HG03439 (cell line): ENCODE measurements at regions not wholly inside any gene's neighbourhood (a gene's known extent, or its start where the extent isn't known, plus 50 kb on each side); places are given as distances from the start of the nearest gene placed in this dataset.

Experiments
- ATAC-seq: cut with Tn5 transposase; IDR thresholded peaks from one replicate; pipeline ENCODE4 v1.9.1; 2021; ENCODE audit warnings: mild to moderate bottlenecking, moderate library complexity; ENCODE audit not compliant: unreplicated experiment

- ATAC-seq, result no peak
Observed at GRCh38 chr2:126437016-126437415, 218.9 kb upstream of the GYPC start.

DNA sequence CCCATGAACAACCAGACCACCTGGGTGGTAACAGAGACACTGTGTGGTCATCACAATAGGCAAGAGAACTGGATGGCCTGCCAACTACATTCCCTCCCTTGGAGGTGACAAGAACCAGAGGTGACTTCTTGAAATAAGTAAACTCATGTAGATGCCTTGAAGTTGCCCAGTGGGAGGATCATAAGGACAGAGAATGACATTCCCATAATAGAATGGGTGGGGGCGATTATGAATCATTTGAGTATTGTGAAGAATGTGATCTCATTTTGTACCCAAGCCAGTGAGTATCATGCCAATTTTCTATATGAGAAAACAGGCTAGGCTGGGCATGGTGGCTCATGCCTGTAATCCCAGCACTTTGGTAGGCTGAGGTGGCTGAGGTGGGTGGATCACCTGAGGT, 211.4 kb upstream of the GYPC start:
- no peak for ATAC-seq

DNA sequence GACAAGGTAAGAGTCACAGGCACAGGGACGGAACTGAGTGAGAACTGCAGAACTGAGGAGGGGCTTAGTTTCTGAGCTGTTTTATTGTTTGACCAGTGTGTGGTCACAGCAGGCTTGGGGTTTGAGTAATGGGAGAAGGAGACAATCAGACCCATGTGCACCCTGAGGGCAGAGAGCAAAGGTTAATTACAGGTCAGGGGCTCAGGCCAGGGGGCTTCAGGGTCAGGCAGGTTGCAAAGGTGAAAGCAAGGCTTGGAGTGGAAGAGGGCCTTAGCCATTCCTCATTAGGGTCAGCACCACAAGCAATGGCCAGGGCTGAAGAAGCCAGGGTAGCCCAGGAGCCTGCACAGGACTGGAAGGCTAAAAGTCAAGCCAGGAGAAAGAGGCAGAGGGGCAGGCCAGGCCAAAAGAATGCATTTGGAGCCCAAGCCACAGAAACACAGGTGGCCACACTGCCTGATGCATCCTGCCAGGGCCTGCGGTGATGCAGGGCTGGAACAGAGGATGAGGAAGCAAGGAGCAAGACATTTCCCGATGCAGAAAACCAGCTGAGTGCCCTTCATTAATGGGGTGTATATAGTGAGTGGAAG, 209.8 kb upstream of the GYPC start:
- ATAC-seq, result no peak

GRCh38 chr2:126448611-126449010, 207.3 kb upstream of the GYPC start:
- no peak for ATAC-seq

DNA sequence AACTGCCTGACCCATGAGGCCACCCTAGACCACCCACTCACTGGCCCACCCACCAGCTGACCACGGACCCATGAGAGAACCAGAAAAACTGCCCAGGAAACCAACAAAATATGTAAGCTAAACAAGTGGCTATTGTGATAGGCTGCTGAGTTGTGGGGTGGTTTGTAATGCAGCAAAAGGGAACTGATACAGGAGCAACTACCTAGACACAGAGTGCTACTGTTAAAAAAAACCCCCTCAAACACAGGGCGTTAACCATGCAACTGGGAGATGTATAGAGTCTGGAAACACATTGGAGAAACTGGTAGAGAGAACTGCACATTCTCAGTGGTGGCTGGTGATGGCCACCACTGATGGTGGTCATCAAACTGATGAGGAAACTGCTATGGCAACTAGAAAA, 206.3 kb upstream of the GYPC start:
- no peak for ATAC-seq

DNA sequence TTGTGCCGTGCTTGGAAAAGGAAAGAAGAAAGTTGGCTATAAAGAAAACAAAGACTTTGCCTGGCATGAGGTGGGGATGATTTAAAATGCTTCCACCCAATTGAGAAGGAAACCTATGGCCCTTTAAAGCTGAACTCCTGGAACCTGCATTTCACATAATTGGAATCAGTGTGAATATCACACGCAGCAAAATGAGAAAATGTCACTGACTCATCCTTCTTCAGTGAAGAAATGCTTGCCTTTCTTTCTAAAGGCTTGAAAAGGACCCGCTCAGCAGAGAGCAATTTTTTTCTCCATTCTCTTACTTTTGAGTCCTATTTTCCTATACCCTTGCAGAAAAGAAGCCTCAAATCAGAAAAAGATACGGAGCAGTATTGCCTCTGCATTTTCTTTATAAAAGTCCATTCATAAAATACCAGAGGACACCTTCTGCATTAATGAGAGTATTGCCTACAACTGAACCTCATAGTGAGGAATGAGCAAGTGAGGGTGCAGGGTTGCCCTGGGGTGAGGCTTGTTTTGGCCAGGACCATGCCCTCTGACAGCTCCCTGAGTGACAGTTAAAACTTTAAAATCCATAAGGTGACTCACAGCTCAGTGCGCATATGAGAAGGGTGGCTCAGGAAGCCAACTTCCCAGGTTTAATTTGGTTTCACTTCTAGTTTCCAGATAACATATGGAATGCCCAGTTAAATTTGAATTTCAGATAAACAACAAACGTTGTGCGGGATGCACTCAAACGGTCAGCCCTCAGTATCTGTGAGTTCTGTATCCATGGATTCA, 191.9 kb upstream of the GYPC start:
- no peak for ATAC-seq

DNA sequence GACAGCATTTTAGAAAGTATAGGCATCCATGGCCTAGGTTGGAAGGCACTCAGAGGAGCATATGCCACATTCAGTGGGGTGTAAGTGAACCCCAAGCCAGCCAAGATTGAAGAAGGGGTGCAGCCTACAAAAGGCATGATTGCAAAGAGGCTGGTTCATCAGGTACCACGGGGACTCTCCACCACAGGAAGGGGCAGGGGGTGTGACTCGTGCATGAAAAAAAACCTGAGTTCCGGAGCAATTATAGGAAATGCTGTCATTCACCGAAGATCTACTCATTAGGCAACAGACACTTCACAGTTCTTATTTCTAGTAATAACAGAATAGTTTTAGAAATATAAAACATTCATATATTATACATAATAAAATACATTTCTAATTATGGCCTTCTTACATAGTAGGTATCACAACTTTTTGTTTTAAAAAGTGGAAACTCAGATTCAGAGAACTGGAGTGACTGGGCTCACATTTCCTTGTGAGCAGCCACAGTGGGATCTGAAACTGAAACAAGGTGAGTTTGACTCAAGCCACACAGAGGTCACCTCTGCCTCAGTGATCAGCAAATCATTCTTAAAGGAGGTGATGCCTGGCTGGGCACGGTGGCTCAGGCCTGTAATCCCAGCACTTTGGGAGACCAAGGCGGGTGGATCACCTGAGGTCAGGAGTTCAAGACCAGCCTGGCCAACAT, 188.4 kb upstream of the GYPC start:
- ATAC-seq, result peak; percentile 83

DNA sequence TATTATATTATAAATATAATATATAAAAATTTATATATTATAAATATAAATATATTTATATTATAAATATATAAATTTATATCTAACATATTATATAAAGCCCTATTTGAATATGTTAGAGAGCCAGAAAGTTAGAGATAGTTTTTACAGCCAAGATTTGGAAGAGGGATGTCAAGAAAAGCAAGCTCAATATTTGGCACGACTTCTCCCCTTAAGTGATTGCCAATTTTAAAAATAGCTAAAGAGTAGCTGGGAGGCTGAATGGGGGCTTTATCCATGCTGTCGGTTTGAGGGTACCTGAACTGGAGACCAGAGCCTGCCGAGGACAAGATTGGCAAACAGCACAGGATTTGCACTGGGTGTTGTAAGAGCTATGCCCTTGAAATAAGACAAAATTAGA, 180.9 kb upstream of the GYPC start:
- ATAC-seq, result no peak

GRCh38 chr2:126476691-126477090, 179.3 kb upstream of the GYPC start:
- ATAC-seq, result no peak

GRCh38 chr2:126480033-126480432, 175.9 kb upstream of the GYPC start:
- ATAC-seq, result no peak

GRCh38 chr2:126482582-126483464, 173.1 kb upstream of the GYPC start:
- peak; percentile 53 for ATAC-seq

DNA sequence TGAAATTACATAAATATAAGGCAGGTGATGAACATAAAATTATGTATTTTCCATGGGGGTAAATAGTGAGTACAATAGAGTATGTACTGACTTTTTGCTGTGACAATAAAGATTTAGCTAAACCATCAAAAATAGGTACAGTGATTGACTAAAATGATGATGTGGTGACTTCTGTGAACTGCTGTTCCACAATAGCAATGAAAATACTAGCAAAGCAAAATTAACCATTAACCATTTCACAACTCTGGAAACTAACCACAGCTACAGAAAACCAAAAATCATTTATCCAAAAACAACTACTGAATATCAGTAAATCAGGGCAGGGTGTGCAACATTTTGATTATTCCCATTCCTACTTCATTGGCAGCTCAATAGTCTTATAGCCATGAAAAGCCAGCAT, 161.4 kb upstream of the GYPC start:
- no peak for ATAC-seq

- no peak for ATAC-seq
Observed at GRCh38 chr2:126495189-126495588, 160.8 kb upstream of the GYPC start.

DNA sequence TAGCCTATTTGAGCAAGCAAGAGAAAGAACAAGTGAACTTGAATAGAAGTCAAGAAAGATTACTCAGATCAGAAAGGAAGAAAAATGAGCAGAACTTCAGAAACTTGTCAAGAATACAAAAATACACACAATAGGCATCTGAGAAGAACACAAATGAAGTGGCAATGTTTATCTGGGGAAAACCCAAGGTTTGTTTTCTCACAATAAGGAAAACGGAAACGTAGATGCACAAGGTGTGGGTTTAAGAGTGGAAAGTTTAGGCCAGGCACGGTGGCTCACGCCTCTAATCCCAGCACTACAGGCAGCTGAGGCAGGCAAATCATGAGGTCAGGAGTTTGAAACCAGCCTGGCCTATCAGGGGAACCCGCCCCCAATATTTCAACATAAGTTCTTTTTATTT, 159.5 kb upstream of the GYPC start:
- peak; percentile 98 for ATAC-seq

GRCh38 chr2:126503476-126503875, 152.5 kb upstream of the GYPC start:
- ATAC-seq, result no peak

DNA sequence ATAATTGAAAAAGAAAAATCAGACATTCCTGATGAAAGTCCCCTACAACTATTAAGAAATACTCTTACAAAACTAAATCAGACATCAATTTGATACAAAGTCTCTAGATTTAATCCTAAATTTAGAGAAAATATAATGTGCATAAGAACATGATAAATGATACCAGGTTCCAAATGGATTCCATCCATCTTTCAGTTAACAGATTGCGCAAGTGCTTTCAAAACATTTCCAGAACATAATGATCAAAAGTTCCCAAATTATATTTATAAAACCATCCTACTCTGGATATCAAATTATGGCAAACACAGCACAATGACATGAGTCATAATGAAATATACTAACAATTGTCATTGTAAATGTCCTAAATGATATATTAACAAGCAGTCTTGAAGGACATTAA, 151.0 kb upstream of the GYPC start:
- ATAC-seq, result no peak

DNA sequence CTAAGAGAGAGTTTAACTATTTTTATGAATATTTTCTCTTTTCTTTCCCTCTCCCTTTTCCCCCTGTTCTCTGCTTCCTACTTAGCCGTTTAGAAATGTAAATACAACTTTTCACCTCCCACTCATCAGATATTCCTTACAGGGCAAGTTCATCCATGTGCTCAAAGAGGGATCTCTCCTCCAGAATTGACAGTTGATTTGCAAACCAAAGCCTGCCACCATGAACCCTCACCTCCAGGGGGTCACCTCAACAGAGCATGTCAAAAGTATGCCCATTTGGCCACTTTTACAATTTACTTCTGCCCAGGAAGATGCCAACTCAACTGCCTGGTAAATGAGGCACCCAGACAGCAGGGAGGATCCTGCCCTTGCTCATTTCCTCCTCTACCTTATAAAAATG, 149.2 kb upstream of the GYPC start:
- ATAC-seq, result no peak

GRCh38 chr2:126507425-126507911, 148.5 kb upstream of the GYPC start:
- ATAC-seq, result no peak

- no peak for ATAC-seq
Observed at GRCh38 chr2:126510356-126510755, 145.6 kb upstream of the GYPC start.

DNA sequence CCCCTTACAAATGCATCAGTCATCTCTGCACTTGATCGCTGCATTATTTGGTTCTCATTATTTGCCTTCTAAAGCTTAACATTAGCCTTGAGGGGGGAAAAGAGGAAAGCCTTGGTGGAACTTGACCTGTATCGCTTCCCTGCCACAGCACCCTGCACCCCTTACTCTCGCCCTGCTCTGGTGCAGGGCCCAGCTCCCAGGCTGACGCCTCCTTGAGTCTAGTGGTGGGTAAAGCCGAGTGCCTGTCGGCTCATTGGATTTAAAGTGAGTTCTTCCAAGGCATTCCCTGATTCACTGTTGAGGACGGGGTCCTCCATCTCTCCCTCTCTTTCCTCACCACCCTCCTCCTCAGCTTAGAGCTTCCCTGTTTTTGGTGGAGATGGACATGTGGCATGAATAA, 145.0 kb upstream of the GYPC start:
- ATAC-seq, result no peak

DNA sequence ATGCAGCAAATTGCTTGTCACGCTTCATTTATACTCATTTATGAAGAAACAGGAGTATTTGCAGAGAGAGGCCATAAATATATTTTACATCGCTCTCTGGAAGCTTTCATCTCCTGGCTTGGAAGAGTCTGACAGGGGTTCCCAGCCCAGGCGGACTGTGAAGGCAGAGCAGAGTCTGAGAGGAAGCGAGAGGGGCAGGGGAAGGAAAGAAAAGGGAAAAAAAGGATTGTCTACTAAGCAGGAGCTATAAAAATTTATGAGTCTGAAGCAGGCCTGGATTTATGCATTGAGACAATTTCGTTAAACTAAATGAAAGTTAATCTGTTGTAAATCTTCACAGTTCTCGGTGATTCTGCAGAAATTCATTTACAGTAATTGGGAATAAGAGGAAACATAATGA, 143.9 kb upstream of the GYPC start:
- no peak for ATAC-seq
